Activated CD4-positive, alpha-beta T cell treated with anti-CD3 and anti-CD28 coated beads, Interleukin-2, amount 50 U/mL, for 16 hours (primary cell): ENCODE measurements at regions not wholly inside any gene's neighbourhood (a gene's known extent, or its start where the extent isn't known, plus 50 kb on each side); places are given as distances from the start of the nearest gene placed in this dataset.

ENCODE experiments used
- DNase-seq: peaks from one replicate; pipeline ENCODE4 v3.0.0-alpha.2; 2020

- DNase-seq, result no peak
Observed at GRCh38 chr6:145036848-145037567, 698.3 kb downstream of the EPM2A start.

- DNase-seq, result no peak
Observed at GRCh38 chr6:145042559-145042958, 692.8 kb downstream of the EPM2A start.

DNA sequence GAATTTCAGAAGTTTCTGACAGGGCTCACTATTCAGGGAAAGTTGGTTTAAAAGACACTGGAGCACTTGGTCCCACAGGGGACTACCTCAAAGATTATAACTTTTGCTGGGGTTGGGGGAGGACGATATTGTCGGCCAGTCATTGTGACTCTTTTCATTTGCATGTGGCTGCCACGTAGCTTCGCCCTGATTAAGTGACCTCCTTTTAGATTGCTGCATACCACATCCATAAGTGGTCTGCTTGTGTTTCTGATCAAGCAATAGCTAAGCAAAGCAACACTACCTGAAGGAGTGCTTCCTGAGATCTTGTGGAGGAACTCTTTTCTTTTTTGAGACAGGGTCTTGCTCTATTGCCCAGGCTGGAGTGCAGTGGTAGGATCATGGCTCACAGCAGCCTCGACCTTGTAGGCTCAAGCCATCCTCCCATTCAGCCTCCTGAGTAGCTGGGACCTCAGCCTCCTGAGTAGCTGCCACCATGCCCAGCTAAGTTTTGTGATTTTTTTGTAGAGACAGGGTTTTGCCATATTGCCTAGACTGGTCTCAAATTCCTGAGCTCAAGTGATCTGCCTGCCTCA, 691.3 kb downstream of the EPM2A start:
- DNase-seq, result no peak

- no peak for DNase-seq
Observed at GRCh38 chr6:145044641-145045246, 690.6 kb downstream of the EPM2A start.

- DNase-seq, result no peak
Observed at GRCh38 chr6:145045582-145045981, 689.7 kb downstream of the EPM2A start.

- DNase-seq, result no peak
Observed at GRCh38 chr6:145047891-145048290, 687.4 kb downstream of the EPM2A start.

DNA sequence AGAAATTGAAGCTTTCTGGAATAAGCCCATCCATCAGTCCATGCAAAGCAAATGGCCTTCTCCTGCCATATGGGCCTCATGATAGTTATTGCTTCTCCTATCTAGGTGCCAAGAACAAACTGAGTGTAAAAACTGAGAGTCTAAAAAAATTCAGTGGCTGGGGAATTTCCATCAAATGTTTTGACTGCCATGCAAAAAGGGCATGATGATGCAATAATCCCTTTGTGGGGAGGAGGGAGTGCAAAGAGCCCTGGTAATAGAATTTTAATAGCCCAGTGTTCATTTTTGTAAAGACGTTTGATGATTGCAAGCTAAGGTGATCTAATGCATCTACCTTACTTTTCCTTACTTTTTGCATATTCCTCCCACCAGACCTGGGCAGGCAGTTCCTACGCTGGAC, 683.7 kb downstream of the EPM2A start:
- no peak for DNase-seq

DNA sequence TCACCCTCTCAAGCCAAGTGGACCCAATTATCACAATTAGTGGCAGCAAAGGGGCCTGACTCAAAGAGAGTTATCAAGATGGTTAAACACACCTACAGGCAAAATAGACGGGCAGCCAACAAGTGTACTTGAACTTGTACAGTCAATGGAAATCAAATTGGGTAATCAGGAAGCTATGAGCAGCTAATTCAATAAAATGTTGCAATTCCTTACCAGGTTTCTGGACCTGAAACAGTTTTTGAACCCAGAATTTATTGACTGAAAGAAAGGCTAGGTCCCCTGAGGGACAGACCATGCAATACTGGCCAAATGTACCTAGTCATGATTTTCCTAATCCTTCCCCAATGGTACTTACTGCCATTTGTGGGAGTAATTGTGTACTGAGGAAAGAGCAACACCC, 679.8 kb downstream of the EPM2A start:
- DNase-seq, result no peak

DNA sequence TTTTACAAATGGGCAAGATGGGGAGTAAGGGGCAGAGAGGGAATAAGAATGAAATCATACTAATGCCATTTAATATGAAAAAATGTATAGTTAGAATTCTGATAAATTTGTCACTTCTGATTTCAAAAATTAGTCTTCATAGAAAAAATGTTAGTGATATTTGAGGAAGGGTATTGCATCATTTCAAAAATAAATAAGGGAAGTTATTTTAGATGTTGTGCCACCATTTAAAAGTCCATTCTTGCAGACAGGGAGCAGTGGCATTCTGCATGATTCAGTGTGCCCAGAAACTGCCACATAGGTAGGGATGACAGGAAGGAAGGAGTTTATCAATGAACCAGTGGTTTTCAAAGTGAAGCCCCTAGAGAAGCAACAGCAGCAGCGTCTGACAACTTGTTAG, 674.6 kb downstream of the EPM2A start:
- no peak for DNase-seq

DNA sequence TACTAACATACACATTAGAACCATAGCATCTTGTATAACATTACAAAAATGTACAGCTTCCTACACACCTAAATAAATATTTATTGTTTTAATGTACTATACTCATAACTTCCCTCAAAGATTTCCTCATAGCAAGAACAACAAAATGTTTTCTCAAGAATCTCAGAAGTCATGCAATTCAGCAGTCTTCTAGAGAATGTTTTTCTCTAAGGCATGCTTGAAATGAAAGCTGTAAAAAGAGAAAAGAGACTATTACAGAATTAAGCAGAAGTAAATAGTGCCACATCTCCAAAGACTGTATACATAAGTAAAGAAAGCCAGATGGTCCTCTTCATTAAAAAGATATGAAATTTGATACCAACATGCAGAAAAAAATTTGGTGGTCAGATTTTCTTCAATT, 672.2 kb downstream of the EPM2A start:
- DNase-seq, result no peak

GRCh38 chr6:145067430-145067829, 667.9 kb downstream of the EPM2A start:
- no peak for DNase-seq

GRCh38 chr6:145068577-145068976, 666.7 kb downstream of the EPM2A start:
- DNase-seq, result no peak

DNA sequence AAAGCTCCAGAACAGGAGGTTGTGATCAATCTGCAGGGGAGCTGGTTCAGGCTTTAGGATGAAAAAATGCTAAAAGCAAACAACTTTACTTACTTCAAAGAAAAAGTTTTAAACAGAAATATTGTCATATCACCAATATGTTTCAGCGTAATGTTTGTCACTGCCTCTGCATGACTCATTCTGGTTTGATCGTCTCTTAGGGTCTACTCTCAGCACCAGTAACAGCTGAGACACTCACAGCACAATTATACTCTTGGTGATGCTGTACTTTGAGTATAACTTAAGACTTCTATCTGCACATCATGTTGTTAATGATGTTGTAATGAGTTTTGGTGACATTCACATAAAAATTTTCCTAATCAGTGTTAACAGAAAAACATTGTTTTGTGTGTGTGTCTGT, 665.4 kb downstream of the EPM2A start:
- DNase-seq, result no peak

GRCh38 chr6:145070791-145071190, 664.5 kb downstream of the EPM2A start:
- no peak for DNase-seq

DNA sequence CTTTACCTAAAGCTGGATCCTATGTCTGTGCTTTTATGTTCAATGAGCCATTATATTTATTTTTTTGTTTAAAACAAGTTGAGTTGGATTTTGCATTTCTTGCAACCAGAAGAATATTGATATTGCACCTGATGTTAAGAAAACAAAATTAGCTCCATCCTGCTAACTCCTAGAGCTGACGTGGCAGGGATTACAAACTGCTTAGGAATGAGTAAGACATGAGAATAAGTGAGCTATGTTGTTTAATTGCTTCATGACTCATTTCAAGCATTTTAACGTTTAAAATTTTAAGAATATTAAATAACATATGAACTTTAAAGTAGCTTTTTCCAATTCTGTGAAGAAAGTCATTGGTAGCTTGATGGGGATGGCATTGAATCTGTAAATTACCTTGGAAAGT, 663.5 kb downstream of the EPM2A start:
- no peak for DNase-seq

DNA sequence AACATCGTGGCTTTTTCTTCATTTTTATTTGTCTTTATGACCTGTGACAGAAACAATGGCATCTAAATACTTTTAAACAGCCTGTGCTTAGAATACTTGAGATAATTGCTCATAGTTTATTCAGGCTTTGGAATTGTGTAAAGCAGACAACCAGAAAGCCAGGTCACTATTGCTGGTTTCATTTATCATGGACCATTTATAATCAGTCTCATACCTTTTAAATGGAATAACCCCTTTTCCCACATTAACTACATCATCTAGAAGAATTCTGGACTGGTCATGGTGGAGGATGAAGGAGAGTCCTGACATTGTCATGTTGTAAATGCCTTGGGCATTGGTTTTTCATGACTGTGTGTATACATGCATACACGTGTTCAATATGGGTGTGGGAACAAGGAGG, 661.5 kb downstream of the EPM2A start:
- DNase-seq, result no peak

DNA sequence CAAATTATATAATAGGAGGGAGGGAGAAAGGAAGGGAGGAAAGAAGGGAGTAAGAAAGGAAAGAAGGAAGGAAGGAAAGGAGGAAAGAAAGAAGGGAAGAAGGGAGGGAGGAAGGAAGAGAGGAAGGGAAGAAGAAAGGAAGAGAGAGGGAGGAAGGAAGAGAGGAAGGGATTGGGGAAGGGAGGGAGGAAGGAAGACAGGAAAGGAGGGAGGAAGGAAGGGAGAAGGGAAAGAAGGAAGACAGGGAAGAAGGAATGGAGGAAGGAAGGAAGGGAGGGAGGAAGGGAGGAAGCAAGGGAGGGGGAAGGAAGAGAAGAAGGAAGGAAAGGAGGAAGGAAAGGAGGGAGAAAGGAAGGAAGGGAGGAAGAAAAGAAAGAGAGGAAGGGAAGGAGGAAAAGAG, 660.5 kb downstream of the EPM2A start:
- no peak for DNase-seq

- DNase-seq, result no peak
Observed at GRCh38 chr6:145075425-145075824, 659.9 kb downstream of the EPM2A start.

DNA sequence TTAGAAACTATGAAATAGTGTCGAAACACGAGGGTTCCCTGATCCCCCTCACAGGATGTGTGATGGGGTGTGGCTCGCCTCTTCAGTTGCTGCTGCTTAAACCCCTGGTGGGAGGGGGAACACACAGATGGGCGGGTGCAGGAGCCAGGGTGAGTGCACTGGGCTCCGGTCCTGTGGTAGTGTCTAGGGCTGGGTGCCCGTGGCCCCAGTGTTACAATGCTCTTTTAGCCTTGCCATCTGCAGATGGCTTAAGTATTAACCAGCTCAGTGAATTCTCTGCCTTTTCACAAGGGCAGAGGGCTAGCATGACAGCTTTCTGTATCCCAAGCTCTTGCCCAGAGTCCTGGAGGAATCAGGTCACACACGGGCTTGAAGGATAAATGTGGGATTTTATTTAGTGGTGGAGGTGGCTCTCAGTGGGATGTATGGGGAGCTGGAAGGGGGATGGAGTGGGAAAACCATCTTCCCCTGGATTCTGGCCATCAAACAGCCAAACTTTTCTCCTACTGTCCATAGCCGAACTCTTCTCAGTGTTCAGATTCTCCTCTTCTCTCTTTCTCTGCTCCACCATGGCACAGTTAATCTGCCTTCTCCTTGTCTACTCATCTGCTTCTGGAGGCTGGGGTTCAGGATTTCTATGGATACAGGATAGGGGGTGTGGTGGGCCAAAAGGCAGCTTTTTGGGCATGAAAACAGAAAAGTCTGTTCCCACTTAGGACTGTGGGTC, 659.0 kb downstream of the EPM2A start:
- DNase-seq, result no peak

DNA sequence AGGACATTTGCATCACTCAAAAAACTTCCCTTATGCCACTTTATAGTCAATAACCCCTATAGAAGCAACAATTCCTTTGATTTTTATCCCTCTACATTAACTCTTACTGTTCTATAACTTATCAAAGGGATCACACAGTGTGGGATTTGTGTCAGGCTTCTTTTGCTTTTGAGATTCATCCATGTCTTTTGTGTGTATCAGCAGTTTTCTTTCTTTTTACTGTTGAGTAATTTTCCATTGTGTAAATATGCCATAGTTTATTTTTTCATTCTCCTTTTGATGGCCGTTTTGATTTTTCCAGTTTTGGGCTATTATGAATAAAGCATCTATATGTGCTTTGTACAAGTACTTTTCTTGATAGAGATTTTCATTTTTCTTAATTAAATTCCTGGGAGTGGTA, 657.9 kb downstream of the EPM2A start:
- DNase-seq, result no peak

- DNase-seq, result no peak
Observed at GRCh38 chr6:145080651-145081050, 654.7 kb downstream of the EPM2A start.

GRCh38 chr6:145081677-145082076, 653.6 kb downstream of the EPM2A start:
- no peak for DNase-seq

- no peak for DNase-seq
Observed at GRCh38 chr6:145082359-145082758, 653.0 kb downstream of the EPM2A start.

DNA sequence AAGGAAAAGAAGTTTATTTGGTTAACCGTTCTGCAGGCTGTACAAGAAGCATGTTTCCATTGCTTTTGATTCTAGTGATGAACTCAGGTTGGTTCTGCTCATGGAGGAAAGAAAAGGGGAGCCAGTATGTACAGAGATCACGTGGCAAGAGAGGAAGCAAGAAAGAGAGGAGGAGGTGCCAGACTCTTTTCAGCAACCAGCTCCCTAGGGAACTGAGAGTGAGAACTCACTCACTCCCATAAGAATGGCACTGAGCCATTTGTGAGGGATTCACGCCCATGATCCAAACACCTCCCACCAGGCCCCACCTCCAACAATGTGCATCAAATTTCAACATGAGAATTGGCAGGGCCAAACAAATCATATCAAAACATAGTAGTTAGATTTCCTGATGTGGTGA, 649.1 kb downstream of the EPM2A start:
- no peak for DNase-seq
